ENCODE measurements at regions not wholly inside any gene's neighbourhood (a gene's known extent, or its start where the extent isn't known, plus 50 kb on each side); places are given as distances from the start of the nearest gene placed in this dataset.

GRCh38 chr3:65151666-65152065, 463.9 kb upstream of the ADAMTS9 start (continued):
- TF ChIP-seq ZNF391 (tag by site-specific recombination; IDR thresholded peaks at IDR 0.05; ENCODE audit: borderline replicate concordance, low read depth) = no peak
- no peak for TF ChIP-seq ZBTB11 (tag by site-specific recombination; conservative IDR thresholded peaks at IDR 0.05; ENCODE audit: low read depth)

GRCh38 chr3:65149877-65150276, 462.1 kb upstream of the ADAMTS9 start:
- Histone ChIP-seq H3K36me3 (ENCODE audit: control insufficient read depth in 2 of 2, insufficient read depth in 1 of 2, low read length in 2 of 2) (no peaks in the 10 kb centered on the region), H3K9me3 (ENCODE audit: control insufficient read depth, insufficient read depth, low read depth, low read length) (no peaks in the 10 kb centered on the region)
- POLR2A ChIA-PET = no interaction called here

GRCh38 chr3:65148687-65149086, 460.9 kb upstream of the ADAMTS9 start:
- ChIA-PET CTCF (no interaction called here), POLR2A (interaction anchor here (0.6 kb wide), 1 partner anchor 748 kb away, joined by 4 read pairs; no protein-coding TSS in a partner anchor)
- Histone ChIP-seq H3K4me1 (ENCODE audit: control insufficient read depth, insufficient read depth, low read length) (no peaks in the 10 kb centered on the region), H3K4me3 (ENCODE audit: low read depth, low read length) (no peak overlapping the region), H3K9me3 (ENCODE audit: control insufficient read depth, insufficient read depth, low read depth, low read length) (no peaks in the 10 kb centered on the region), H3K36me3 (ENCODE audit: control insufficient read depth in 2 of 2, insufficient read depth in 1 of 2, low read length in 2 of 2) (no peaks in the 10 kb centered on the region), H3K27ac (ENCODE audit: extremely low read depth, low read depth, low read length) (no peak overlapping the region)
- no peak for TF ChIP-seq ZNF433 (tag by site-specific recombination; IDR thresholded peaks at IDR 0.05; ENCODE audit: low read depth)
- no peak for TF ChIP-seq INSM2 (tag by site-specific recombination; IDR thresholded peaks at IDR 0.05)
- no peak for TF ChIP-seq ZNF16 (tag by site-specific recombination; IDR thresholded peaks at IDR 0.05; ENCODE audit: low read depth)
- TF ChIP-seq ZNF391 (tag by site-specific recombination; IDR thresholded peaks at IDR 0.05; ENCODE audit: borderline replicate concordance, low read depth) = no peak
- no peak for TF ChIP-seq RBAK (tag by site-specific recombination; IDR thresholded peaks at IDR 0.05)
- TF ChIP-seq GLIS1 (tag by site-specific recombination; IDR thresholded peaks at IDR 0.05) = no peak
- no peak for TF ChIP-seq BCL11B (tag by site-specific recombination; IDR thresholded peaks at IDR 0.05; ENCODE audit: low read depth)
- no peak for TF ChIP-seq ZNF311 (tag by site-specific recombination; IDR thresholded peaks at IDR 0.05; ENCODE audit: borderline replicate concordance)
- TF ChIP-seq ZNF473 (tag by site-specific recombination; IDR thresholded peaks at IDR 0.05) = no peak
- TF ChIP-seq ZNF114 (tag by site-specific recombination; IDR thresholded peaks at IDR 0.05) = no peak
- no peak for TF ChIP-seq ZNF184 (tag by site-specific recombination; IDR thresholded peaks at IDR 0.05)
- no peak for TF ChIP-seq KLF17 (tag by site-specific recombination; IDR thresholded peaks at IDR 0.05)
- no peak for TF ChIP-seq ZNF654 (tag by site-specific recombination; IDR thresholded peaks at IDR 0.05; ENCODE audit: low read depth)
- no peak for TF ChIP-seq ZNF23 (tag by site-specific recombination; IDR thresholded peaks at IDR 0.05; ENCODE audit: borderline replicate concordance)
- no peak for TF ChIP-seq SETDB1 (IDR thresholded peaks at IDR 0.05; ENCODE audit: insufficient read length, low read length)
- no peak for TF ChIP-seq ZFP41 (tag by site-specific recombination; IDR thresholded peaks at IDR 0.05; ENCODE audit: borderline replicate concordance)

More at GRCh38 chr3:65149877-65150276, 462.1 kb upstream of the ADAMTS9 start:
- Histone ChIP-seq H3K27ac (ENCODE audit: extremely low read depth, low read depth, low read length) (no peak overlapping the region), H3K4me1 (ENCODE audit: control insufficient read depth, insufficient read depth, low read length) (no peaks in the 10 kb centered on the region), H3K4me3 (ENCODE audit: low read depth, low read length) (no peak overlapping the region)
- TF ChIP-seq FEZF1 (tag by site-specific recombination; IDR thresholded peaks at IDR 0.05) = no peak
- no peak for TF ChIP-seq ZNF600 (tag by site-specific recombination; IDR thresholded peaks at IDR 0.05)
- TF ChIP-seq ZSCAN23 (tag by site-specific recombination; IDR thresholded peaks at IDR 0.05) = no peak
- no peak for TF ChIP-seq HOXA7 (CRISPR knock-in tag; IDR thresholded peaks at IDR 0.05; ENCODE audit: borderline replicate concordance)
- TF ChIP-seq ZBTB1 (tag by site-specific recombination; IDR thresholded peaks at IDR 0.05) = no peak
- no peak for TF ChIP-seq ZNF18 (tag by site-specific recombination; IDR thresholded peaks at IDR 0.05)
- no peak for TF ChIP-seq ZBTB44 (tag by site-specific recombination; IDR thresholded peaks at IDR 0.05)
- TF ChIP-seq ZNF24 (tag by site-specific recombination; IDR thresholded peaks at IDR 0.05) = no peak
- CTCF ChIA-PET = no interaction called here

All from HEK293 (cell line).